DMS79 treated with DMSO at 0.1 percent for 48 hours (cell line): ENCODE measurements at regions not wholly inside any gene's neighbourhood (a gene's known extent, or its start where the extent isn't known, plus 50 kb on each side); places are given as distances from the start of the nearest gene placed in this dataset.
"Not testable (repeated sequence)": the region's sequence is repeated elsewhere in the genome, so short reads cannot be mapped to it uniquely, and the experiment has no call there.

Source experiments
- DNase-seq: peaks from one replicate; lab custom pipeline; 2025; lab: John Stamatoyannopoulos, UW

GRCh38 chr4:16450724-16451123, 224.5 kb upstream of the TAPT1 start:
- no peak for DNase-seq

DNA sequence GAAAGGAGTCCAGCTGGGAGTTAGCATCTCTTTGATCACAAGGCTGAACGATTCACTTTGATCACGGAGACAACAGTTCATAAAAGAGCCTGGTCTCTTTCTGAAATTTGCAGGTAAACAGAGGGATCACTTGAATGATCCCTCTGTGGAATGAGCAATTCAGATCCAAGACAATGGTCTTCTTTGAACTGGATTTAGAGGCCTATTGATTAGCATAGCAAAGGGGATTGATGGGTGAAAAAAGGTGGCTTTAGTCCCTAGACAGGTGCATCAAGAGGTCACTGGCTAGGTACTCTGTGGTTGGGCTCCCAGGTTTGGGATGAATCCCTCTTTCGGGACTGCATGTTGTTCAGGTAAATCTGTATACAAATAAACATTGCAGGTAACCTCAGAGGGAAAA, 223.8 kb upstream of the TAPT1 start:
- no peak for DNase-seq

DNA sequence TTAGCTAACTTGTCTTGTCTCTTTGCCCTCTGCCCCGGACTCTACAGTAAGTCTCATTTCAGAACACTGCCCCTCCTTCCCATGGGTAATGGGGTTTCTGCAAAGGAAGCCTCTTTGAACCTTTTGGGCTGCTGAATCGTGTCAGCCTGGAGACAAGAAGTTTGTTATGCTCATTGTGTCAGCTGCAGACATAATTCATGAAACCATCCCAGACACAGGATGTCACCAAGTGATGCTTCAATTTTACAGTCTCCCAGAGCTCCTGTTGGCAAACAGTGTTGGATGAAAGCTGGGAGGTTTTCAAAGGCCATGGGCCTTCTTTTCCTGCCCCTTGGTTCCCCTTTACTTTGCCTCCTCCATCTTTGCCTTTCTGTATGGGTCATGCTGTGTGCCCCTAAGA, 223.1 kb upstream of the TAPT1 start:
- DNase-seq: no peak

- DNase-seq: no peak
Measured at GRCh38 chr4:16448241-16448840, 222.1 kb upstream of the TAPT1 start.

DNA sequence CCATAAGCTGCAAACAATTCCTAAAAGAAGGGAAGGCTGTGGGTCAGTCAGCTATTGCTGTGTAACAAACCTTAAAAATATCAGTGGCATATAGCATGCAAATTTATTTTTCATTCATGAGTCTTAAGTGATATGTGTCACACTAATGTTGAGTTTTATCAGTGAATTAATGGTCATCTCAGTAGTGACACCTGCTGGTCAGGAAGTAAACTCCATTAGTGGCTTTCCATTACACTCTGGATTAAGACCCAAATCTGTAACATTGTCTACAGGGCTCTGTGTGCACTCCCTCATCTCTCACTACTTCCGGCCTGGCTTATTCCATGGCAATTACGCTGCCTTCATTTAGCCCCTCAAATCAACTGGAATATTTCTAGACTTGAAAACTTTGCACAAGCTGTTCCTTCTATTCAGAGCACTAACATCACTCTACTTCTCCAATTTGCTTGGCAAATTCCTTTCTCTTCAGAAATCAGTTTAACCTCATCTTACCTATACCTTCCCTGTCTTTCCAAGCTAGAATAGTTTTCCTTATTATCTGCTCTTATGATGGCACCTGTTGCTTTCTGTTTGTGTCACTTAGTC, 217.3 kb upstream of the TAPT1 start:
- DNase-seq: no peak

DNA sequence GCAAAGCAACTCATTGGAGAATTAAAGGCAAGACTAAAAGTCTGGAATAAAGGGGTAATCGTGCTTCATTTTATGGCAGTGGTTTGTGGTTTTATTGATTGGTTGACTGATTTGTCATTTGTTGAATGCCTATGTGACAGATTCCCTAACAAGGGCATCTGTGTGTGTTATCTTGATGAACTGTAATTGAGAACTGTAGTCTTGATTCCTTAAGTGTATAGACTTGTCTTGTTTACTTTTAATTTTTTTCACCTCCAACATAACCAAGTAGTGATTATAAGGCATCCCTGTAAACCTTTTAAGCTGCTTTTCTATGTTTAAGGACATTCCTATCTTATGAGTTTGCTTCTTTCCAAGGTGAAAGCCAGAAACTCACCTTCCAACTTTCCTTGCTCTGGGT, 216.0 kb upstream of the TAPT1 start:
- DNase-seq: no peak

DNA sequence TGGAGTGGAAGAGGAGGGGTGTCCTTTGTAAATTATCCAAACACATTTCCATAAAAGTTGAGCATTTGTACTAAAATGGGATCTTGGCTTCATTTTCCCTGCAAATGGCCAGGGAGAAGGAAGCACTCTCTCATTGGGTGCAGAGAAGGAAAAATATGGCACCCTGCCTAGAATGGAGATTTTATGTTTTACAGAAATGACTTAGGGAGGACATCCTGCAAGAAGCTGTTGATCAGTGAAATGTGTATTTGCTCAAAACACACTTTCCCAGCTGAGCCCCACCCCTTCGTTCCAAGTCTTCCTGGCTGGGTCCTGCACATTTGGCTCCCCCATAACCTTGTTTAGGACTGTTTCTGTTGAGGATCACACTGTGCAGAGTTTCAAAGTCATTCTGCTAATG, 213.5 kb upstream of the TAPT1 start:
- no peak for DNase-seq

DNA sequence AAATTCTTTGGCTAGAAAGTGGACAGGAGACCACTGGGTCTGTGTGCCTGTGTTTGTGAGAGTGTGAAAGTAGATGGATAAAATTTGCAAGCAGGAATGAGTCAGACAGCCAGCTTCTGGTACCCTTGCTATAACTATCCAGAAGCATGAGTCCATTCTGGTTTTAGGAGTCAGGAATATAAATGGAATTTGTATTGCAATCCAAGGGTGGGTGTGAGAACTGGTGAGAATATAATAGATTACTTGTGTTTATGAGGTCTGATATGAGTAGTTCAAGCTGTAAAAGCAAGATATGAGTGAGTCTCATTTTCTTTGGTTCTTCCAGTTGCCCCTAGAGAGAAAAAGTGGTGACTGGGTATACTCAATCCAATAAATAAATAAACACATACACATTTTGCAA, 212.7 kb upstream of the TAPT1 start:
- DNase-seq: no peak

GRCh38 chr4:16437836-16438235, 211.6 kb upstream of the TAPT1 start:
- DNase-seq: no peak

DNA sequence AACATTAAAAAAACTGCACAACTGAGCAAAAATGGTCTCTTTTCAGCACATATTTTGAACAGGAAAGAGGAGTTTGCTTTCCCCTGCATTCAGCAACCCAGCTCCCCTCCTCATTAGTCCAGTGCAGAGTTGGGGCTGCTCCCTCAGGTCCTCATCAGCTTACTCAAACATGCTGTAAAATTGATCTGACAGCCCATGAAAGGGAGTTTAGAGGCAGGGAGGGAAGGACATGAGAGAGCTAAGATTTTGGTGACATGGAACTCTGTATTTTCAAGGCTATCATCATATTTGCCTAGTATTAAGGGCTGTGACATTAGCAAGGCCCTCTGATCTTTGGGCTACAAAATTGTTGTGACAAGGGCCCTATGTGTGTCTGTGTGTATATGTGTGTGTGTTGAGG, 205.6 kb upstream of the TAPT1 start:
- DNase-seq: no peak

- no peak for DNase-seq
Measured at GRCh38 chr4:16418814-16419213, 192.5 kb upstream of the TAPT1 start.

- no peak for DNase-seq
Measured at GRCh38 chr4:16417198-16417597, 190.9 kb upstream of the TAPT1 start.

GRCh38 chr4:16416601-16417000, 190.3 kb upstream of the TAPT1 start:
- no peak for DNase-seq

DNA sequence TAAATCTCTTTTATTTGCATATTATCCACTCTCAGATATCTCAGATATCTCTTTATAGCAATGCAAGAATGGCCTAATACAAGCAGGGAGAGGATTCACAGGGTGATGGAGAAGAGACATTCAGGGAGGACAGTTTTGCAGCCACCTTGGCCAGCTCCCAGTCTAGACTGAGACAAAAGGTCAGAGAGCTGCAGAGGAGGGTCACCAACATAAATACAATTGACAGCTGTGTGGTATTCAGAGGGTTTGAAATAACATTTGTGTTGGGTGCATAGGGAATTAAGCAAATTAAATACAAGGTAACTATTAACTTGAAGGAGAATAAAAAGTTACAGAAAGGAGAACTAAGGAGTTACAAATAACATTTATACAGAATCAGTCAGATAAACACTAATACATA, 189.5 kb upstream of the TAPT1 start:
- DNase-seq: no peak

DNA sequence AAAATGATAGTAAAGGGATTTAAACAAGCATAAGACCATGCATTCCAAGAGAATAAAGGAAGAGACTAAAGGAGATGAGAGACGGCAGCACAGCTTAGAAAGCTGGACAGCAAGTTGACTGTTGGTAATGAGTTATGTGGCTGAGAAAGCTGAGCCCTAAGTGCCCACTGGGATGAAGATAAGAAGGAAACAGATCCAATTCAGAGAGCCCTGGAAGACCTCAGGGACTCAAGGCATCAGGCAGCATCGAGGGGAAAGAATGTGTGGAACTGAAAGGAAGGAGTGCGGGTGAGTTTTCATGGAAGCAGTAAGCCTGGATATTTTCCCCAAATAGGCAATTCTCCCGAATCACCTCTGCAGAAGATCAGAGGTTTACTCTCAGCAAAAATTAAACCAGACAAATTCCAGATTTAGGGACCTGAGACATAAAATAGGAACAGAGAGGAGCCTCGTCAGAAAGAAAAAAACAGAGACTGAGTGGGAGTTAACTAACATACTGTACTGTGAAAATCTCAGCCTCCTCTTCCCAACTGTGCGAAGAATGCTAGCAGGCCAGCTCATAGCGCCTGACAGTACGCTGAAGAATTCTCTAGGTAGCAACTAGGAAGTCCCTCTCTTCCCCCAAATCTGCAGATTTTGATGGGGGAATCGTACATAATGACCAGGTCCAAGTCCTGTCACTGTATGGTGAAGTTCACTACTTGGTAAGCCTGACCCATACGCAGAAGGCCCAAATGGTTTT, 187.7 kb upstream of the TAPT1 start:
- no peak for DNase-seq

- no peak for DNase-seq
Measured at GRCh38 chr4:16411501-16412085, 185.3 kb upstream of the TAPT1 start.

GRCh38 chr4:16393216-16393615, 166.9 kb upstream of the TAPT1 start:
- not testable (repeated sequence) for DNase-seq

DNA sequence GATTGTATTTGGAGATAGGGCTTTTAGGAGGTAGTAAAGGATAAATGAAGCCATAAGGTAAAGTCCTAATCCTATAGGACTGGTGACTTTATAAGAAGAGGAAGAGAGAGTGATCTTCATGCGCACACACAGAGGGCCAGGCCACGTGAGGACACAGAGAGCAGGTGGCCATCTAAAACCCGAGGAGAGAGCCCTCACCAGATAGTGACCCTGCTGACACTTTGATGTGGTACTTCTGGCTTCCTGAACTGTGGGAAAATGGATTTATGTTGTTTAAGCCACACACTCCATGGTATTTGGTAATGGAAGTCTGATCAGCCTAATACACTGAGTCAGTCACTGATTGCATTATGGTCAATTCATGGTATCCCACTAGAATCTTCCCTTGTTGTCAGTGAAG, 164.9 kb upstream of the TAPT1 start:
- no peak for DNase-seq

DNA sequence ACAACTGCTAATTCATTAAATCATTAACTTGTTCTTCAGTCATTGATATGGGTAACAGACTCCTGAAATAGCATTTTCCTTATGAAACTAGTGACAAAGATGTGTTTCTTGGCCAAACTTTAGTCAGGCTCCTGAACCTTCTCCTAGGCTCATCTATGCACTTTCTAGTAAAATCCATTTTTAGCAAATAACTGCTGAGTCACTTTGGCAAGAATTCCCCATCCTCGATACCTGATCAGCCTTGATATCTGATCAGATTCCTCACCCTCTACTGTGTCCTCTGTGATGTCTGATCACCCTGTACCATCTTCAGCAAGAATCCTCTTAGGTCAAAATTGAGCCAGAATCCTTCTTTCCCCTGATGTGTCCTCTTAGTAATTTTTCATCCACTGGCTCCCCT, 161.2 kb upstream of the TAPT1 start:
- no peak for DNase-seq

DNA sequence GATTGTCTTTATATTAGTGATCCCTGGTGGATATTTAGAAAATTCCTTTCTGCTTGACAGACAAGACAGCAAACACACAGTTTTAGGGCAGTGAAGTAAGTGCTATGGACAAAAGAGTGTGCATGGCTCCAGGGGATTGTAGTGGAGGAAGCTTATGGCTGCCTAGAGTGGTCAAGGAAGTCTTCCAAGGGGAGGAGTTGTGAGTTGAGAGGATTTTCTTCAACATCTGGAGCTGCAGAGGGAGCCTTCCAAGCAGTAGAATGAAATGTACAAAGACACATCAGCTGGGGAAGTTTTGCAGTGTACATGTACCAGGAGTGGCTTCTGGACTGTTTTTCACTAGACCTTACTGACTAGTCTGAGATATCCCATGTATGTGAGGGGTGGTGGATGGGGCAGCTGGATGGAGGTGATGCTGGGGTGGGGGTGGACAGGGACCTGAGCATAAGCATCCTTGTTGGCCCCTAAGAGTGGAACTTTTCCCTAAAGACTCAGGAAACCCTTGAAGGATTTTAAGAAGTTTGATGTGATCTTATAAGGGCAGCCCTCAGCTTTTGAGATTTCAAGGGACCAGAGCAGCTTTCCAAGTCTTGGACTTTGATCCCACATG, 160.5 kb upstream of the TAPT1 start:
- no peak for DNase-seq

DNA sequence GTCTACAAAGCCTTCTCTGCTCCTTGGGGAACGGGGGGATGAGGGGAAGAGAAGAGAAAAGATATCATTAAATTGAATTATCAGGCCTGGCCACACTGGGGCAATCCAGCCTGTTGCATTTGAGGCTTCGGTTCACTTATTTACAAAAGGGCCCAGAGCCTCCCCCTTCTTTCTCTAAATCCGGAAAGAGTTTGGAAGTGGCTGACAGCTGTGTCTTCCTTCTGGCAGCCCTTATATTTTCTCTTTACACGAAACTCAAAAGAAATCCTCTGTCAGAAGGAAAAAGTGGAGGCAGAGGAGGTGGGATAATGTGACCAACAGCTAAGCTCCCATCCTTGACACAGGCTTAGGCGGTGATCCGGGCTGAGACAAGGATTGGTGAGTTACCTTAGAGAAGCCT, 158.3 kb upstream of the TAPT1 start:
- DNase-seq: no peak

GRCh38 chr4:16382571-16382970, 156.3 kb upstream of the TAPT1 start:
- no peak for DNase-seq

DNA sequence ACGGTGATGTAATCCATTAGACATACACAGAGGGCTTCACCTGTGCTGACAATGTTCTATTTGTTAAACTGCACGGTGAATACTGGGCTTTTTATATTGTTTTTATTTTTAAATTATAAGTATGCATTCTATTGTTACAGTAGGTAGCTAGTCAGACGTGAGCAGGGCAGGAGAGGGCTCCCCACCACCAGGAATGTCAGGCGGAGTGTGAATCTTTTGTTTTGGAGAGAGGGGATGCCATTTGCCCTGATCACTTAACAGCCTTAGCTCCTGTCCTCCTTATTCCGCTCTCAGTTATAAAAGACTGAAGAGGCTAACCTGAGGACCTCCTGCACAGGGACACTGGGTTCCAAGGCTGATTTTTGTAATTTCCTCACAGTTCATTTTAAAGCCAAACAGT, 151.6 kb upstream of the TAPT1 start:
- DNase-seq: no peak
